Activated CD8-positive, alpha-beta T cell treated with anti-CD3 and anti-CD28 coated beads for 36 hours (primary cell): ENCODE measurements at regions not wholly inside any gene's neighbourhood (a gene's known extent, or its start where the extent isn't known, plus 50 kb on each side); places are given as distances from the start of the nearest gene placed in this dataset.

ENCODE experiments used
- ATAC-seq: fragments of 200-7000 bp; cut with Tn5 transposase; one replicate; pipeline ENCODE4 v1.10.0; 2021; ENCODE audit warnings: mild to moderate bottlenecking, moderate library complexity
- CTCF ChIA-PET: fragments of 350-600 bp; sonication (Branson Sonifier 250); formaldehyde crosslinking; loops from one replicate; lab custom pipeline; 2021; ENCODE audit warnings: antibody characterized with exemption; lab: Charles Lee
- POLR2A ChIA-PET: fragments of 350-600 bp; sonication (Branson Sonifier 250); formaldehyde crosslinking; loops from one replicate; lab custom pipeline; 2021; ENCODE audit warnings: antibody characterized with exemption; lab: Charles Lee
- DNase-seq: peaks from one replicate; pipeline ENCODE4 v3.0.0-alpha.2; 2020
- H3K27ac Mint-ChIP-seq: one replicate; pipeline ENCODE4 v1.8.0; 2021; ENCODE audit warnings: mild to moderate bottlenecking, mixed read lengths
- H3K27me3 Mint-ChIP-seq: one replicate; pipeline ENCODE4 v1.8.0; 2021; ENCODE audit warnings: mixed read lengths
- H3K36me3 Mint-ChIP-seq: one replicate; pipeline ENCODE4 v1.8.0; 2021; ENCODE audit warnings: low read depth, mixed read lengths
- H3K4me1 Mint-ChIP-seq: one replicate; pipeline ENCODE4 v1.8.0; 2021; ENCODE audit warnings: low read depth, mixed read lengths
- H3K4me3 Mint-ChIP-seq: one replicate; pipeline ENCODE4 v1.8.0; 2021; ENCODE audit warnings: mild to moderate bottlenecking, moderate library complexity, mixed read lengths
- H3K9me3 Mint-ChIP-seq: one replicate; pipeline ENCODE4 v1.8.0; 2021; ENCODE audit warnings: mixed read lengths
- CTCF ChIP-seq: fragments of 200-600 bp; IDR thresholded peaks from one replicate; pipeline ENCODE4 v1.8.0; 2022; ENCODE audit warnings: antibody characterized with exemption, mild to moderate bottlenecking
- intact Hi-C: fragments of 100-400 bp; cut with micrococcal nuclease; formaldehyde crosslinking; loops from one replicate; pipeline ENCODE4 v1.10.0; 2022

DNA sequence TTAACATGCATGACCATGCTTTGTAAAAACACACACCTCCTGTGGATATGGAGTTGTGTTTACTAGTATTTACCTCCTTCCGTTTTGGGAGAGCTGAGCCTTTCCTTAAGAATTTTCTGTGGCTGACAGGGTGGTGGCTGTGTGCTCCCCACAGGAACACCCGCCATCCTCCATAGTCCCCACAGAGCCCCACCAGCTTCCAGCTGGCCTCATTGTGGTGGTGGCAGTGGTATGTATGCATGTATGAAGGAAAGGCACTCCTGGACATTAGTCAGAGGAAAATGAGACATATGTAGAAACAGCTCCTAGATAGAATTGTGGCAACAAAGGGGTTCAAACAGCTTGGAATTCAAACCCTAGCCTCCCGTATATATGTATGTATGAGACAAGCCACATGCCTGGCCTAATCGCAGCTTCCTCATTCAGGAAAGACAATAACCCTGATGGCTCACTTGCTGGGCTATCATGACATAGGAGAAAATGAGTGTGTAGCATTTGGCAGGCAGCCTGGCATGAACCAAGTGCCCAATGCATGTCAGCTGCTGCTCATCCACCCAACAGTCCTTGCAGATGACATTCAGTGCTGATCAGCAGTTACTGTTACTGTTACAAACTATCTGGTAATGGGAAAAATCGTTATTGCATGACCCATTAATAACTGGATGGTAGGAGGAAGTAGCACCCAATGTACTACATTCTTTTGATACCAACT is 459.7 kb downstream of the EBF1 start:
- ATAC-seq (no peak), DNase-seq (no peak)
- TF ChIP-seq CTCF, result no peak
- Mint-ChIP-seq H3K36me3 (no peaks in the 10 kb centered on the region), H3K27me3 (no peaks in the 10 kb centered on the region), H3K4me3 (no peak overlapping the region), H3K27ac (no peak overlapping the region), H3K4me1 (no peaks in the 10 kb centered on the region), H3K9me3 (no peaks in the 10 kb centered on the region)
- CTCF ChIA-PET, result no interaction called here
- POLR2A ChIA-PET, result no interaction called here
- intact Hi-C loops, result no loop called here

- no peak for DNase-seq
- H3K4me1 Mint-ChIP-seq, result no peaks in the 10 kb centered on the region
- intact Hi-C loops, result no loop called here
- H3K36me3 Mint-ChIP-seq, result no peaks in the 10 kb centered on the region
- ATAC-seq, result no peak
- H3K4me3 Mint-ChIP-seq, result no peak overlapping the region
- TF ChIP-seq CTCF, result no peak
- no peaks in the 10 kb centered on the region for H3K9me3 Mint-ChIP-seq
- no peak overlapping the region for H3K27ac Mint-ChIP-seq
- ChIA-PET POLR2A (interaction anchor here (0.7 kb wide), 1 partner anchor 20 kb away, joined by 3 read pairs; no protein-coding TSS in a partner anchor), CTCF (no interaction called here)
- H3K27me3 Mint-ChIP-seq, result no peaks in the 10 kb centered on the region
Measured at GRCh38 chr5:158638396-158638795, 461.3 kb downstream of the EBF1 start.

GRCh38 chr5:158637039-158637438 is 462.7 kb downstream of the EBF1 start:
- intact Hi-C loops, result no loop called here
- ChIA-PET POLR2A (no interaction called here), CTCF (interaction anchor here (1.3 kb wide), 1 partner anchor 9 kb away, joined by 3 read pairs; no protein-coding TSS in a partner anchor)
- no peak overlapping the region for H3K27ac Mint-ChIP-seq
- H3K36me3 Mint-ChIP-seq, result no peaks in the 10 kb centered on the region
- no peak for DNase-seq
- H3K4me3 Mint-ChIP-seq, result no peak overlapping the region
- ATAC-seq, result no peak
- no peaks in the 10 kb centered on the region for H3K27me3 Mint-ChIP-seq
- no peaks in the 10 kb centered on the region for H3K4me1 Mint-ChIP-seq
- H3K9me3 Mint-ChIP-seq, result no peaks in the 10 kb centered on the region
- no peak for TF ChIP-seq CTCF

GRCh38 chr5:158635565-158635964 is 464.2 kb downstream of the EBF1 start:
- intact Hi-C loops, result no loop called here
- Mint-ChIP-seq H3K4me1 (no peaks in the 10 kb centered on the region), H3K9me3 (no peaks in the 10 kb centered on the region), H3K27ac (no peak overlapping the region), H3K36me3 (no peaks in the 10 kb centered on the region), H3K27me3 (no peaks in the 10 kb centered on the region), H3K4me3 (no peak overlapping the region)
- ChIA-PET CTCF (interaction anchor here (1.1 kb wide), 1 partner anchor 12 kb away, joined by 3 read pairs; no protein-coding TSS in a partner anchor), POLR2A (no interaction called here)
- TF ChIP-seq CTCF, result no peak
- DNase-seq, result no peak
- no peak for ATAC-seq

DNA sequence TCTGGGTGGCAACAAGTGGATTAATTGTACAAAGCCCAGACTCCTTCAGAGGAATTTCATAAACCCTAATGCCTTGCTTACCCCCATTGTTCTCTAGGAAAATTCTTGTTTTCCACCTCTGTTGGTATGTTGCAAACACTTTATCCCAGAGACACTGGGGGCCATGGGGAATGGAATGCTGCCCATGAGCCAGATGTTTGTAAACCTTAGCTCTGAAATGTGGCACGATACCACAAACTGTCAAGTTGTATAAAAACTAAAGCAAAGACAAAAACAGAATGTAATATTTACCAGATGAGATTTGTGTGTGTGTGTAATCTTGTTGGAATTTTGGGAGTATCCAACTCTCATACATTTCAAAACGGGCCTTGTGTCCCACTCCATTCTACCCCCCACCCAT is 465.0 kb downstream of the EBF1 start:
- Mint-ChIP-seq H3K4me1 (no peaks in the 10 kb centered on the region), H3K27ac (no peak overlapping the region), H3K27me3 (no peaks in the 10 kb centered on the region), H3K9me3 (no peaks in the 10 kb centered on the region), H3K4me3 (no peak overlapping the region), H3K36me3 (no peaks in the 10 kb centered on the region)
- ATAC-seq (no peak), DNase-seq (no peak)
- CTCF ChIA-PET, result no interaction called here
- intact Hi-C loops, result no loop called here
- TF ChIP-seq CTCF, result no peak
- POLR2A ChIA-PET, result no interaction called here
